ENCODE measurements at regions not wholly inside any gene's neighbourhood (a gene's known extent, or its start where the extent isn't known, plus 50 kb on each side); places are given as distances from the start of the nearest gene placed in this dataset.

- no peak overlapping the region for H3K4me3 ChIP-seq (replicated peaks in 1 of 3; ENCODE audit: insufficient read depth in 1 of 3, low read depth in 2 of 3, low read length in 3 of 3)
- no peaks in the 10 kb centered on the region for H3K9me3 ChIP-seq (ENCODE audit: low read length)
- FAIRE-seq (no peak), DNase-seq (ENCODE audit: low spot score) (no peak), ATAC-seq (no peak)
- no peaks in the 10 kb centered on the region for H3K36me3 ChIP-seq (replicated peaks in 1 of 2; ENCODE audit: control insufficient read depth in 1 of 2, insufficient read depth in 2 of 2, low read length in 2 of 2)
- no peaks in the 10 kb centered on the region for H3K79me2 ChIP-seq (ENCODE audit: insufficient read depth, low read length)
- no peaks in the 10 kb centered on the region for H4K20me1 ChIP-seq (ENCODE audit: insufficient read depth, low read length)
- CTCF ChIA-PET (ENCODE audit: low intra/inter-chr PET ratio, low total read pairs): no interaction called here
- no peak overlapping the region for H3K27ac ChIP-seq (ENCODE audit: extremely low read length, insufficient read depth, low read length)
- 0% methylated on average over 1 of the region's 1 CpG for WGBS (ENCODE audit: low lambda C conversion rate)
- POLR2A ChIA-PET: no interaction called here
- in situ Hi-C loops (cut with HindIII; ENCODE audit: extremely low pct_ligation_motif_present, low pct_unique_long_range_greater_than_20kb): no loop called here
- no peak overlapping the region for H3K9ac ChIP-seq (ENCODE audit: insufficient read depth, low read depth, low read length)
- no peak overlapping the region for H2AFZ ChIP-seq (ENCODE audit: low read length)
- TF ChIP-seq ZNF333 (CRISPR knock-in tag; IDR thresholded peaks at IDR 0.05; ENCODE audit: borderline replicate concordance) (no peak), ZBTB8A (CRISPR knock-in tag; IDR thresholded peaks at IDR 0.05; ENCODE audit: borderline replicate concordance, low read depth) (no peak), ZNF776 (CRISPR knock-in tag; IDR thresholded peaks at IDR 0.05) (no peak), SETDB1 (CRISPR knock-in tag; IDR thresholded peaks at IDR 0.05; ENCODE audit: borderline replicate concordance) (no peak), ZSCAN9 (CRISPR knock-in tag; IDR thresholded peaks at IDR 0.05; ENCODE audit: borderline replicate concordance) (no peak), ZNF691 (CRISPR knock-in tag; IDR thresholded peaks at IDR 0.05; ENCODE audit: borderline replicate concordance, low read depth) (no peak), ZNF75D (CRISPR knock-in tag; IDR thresholded peaks at IDR 0.05; ENCODE audit: borderline replicate concordance) (no peak), NFIB (CRISPR knock-in tag; IDR thresholded peaks at IDR 0.05; ENCODE audit: borderline replicate concordance) (no peak), HMG20B (CRISPR knock-in tag; conservative IDR thresholded peaks at IDR 0.05) (no peak), SRSF1 (optimal IDR thresholded peaks at IDR 0.05; ENCODE audit: low read depth, low read length) (no peak)
- TF ChIP-seq, protein P1, sequence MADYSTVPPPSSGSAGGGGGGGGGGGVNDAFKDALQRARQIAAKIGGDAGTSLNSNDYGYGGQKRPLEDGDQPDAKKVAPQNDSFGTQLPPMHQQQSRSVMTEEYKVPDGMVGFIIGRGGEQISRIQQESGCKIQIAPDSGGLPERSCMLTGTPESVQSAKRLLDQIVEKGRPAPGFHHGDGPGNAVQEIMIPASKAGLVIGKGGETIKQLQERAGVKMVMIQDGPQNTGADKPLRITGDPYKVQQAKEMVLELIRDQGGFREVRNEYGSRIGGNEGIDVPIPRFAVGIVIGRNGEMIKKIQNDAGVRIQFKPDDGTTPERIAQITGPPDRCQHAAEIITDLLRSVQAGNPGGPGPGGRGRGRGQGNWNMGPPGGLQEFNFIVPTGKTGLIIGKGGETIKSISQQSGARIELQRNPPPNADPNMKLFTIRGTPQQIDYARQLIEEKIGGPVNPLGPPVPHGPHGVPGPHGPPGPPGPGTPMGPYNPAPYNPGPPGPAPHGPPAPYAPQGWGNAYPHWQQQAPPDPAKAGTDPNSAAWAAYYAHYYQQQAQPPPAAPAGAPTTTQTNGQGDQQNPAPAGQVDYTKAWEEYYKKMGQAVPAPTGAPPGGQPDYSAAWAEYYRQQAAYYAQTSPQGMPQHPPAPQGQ (CRISPR knock-in tag; IDR thresholded peaks at IDR 0.05; ENCODE audit: borderline replicate concordance): no peak
- TF ChIP-seq, protein P2, sequence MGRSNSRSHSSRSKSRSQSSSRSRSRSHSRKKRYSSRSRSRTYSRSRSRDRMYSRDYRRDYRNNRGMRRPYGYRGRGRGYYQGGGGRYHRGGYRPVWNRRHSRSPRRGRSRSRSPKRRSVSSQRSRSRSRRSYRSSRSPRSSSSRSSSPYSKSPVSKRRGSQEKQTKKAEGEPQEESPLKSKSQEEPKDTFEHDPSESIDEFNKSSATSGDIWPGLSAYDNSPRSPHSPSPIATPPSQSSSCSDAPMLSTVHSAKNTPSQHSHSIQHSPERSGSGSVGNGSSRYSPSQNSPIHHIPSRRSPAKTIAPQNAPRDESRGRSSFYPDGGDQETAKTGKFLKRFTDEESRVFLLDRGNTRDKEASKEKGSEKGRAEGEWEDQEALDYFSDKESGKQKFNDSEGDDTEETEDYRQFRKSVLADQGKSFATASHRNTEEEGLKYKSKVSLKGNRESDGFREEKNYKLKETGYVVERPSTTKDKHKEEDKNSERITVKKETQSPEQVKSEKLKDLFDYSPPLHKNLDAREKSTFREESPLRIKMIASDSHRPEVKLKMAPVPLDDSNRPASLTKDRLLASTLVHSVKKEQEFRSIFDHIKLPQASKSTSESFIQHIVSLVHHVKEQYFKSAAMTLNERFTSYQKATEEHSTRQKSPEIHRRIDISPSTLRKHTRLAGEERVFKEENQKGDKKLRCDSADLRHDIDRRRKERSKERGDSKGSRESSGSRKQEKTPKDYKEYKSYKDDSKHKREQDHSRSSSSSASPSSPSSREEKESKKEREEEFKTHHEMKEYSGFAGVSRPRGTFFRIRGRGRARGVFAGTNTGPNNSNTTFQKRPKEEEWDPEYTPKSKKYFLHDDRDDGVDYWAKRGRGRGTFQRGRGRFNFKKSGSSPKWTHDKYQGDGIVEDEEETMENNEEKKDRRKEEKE (IDR thresholded peaks at IDR 0.05): no peak
- intact Hi-C loops (cut with micrococcal nuclease; ENCODE audit: unreplicated experiment): no loop called here
- H3K4me1 ChIP-seq (ENCODE audit: insufficient read depth, low read length): no peaks in the 10 kb centered on the region
- BruUV-seq (replicated peaks): no TSS peak
- H3K4me2 ChIP-seq (ENCODE audit: low read depth, low read length): no peak overlapping the region
- no peaks in the 10 kb centered on the region for H3K27me3 ChIP-seq (ENCODE audit: control insufficient read depth in 1 of 2, insufficient read depth in 2 of 2, low read length in 2 of 2)
Measured at GRCh38 chr7:114312649-114313048, 102.0 kb upstream of the FOXP2 start.
